Suprapubic skin (tissue), 4 donors: ENCODE measurements at regions not wholly inside any gene's neighbourhood (a gene's known extent, or its start where the extent isn't known, plus 50 kb on each side); places are given as distances from the start of the nearest gene placed in this dataset.

Experiments
- DNase-seq, 2 donors: peaks; one replicate each; pipeline ENCODE4 v3.0.0-alpha.2; 2019; ENCODE audit warnings: low spot score in 2 of 2
- H3K27ac ChIP-seq: fragments of 200-600 bp; sonication (generic); one replicate; pipeline ENCODE4 v1.5.1; 2019
- H3K27me3 ChIP-seq: fragments of 200-600 bp; sonication (generic); one replicate; pipeline ENCODE4 v1.5.1; 2019
- H3K36me3 ChIP-seq: fragments of 200-600 bp; sonication (generic); one replicate; pipeline ENCODE4 v1.5.1; 2019
- H3K4me1 ChIP-seq: fragments of 200-600 bp; sonication (generic); one replicate; pipeline ENCODE4 v1.5.1; 2019
- H3K4me3 ChIP-seq: fragments of 200-600 bp; sonication (generic); one replicate; pipeline ENCODE4 v1.5.1; 2019; ENCODE audit warnings: mild to moderate bottlenecking
- H3K9me3 ChIP-seq: fragments of 200-600 bp; sonication (generic); one replicate; pipeline ENCODE4 v1.5.1; 2019
- EP300 ChIP-seq: sonication (generic); formaldehyde crosslinking; IDR thresholded peaks from one replicate; pipeline ENCODE4 v1.6.1; 2017; ENCODE audit warnings: antibody characterized with exemption
- POLR2A ChIP-seq, 2 donors: fragments of 450-650 bp; IDR thresholded peaks; one replicate each; pipeline ENCODE4 v1.6.1; 2017; ENCODE audit warnings: antibody characterized with exemption in 2 of 2, mild to moderate bottlenecking in 2 of 2, moderate library complexity in 2 of 2
- POLR2AphosphoS5 ChIP-seq, 3 donors: sonication (generic); formaldehyde crosslinking; IDR thresholded peaks; one replicate each; pipeline ENCODE4 v1.6.1; 2017; ENCODE audit warnings: antibody characterized with exemption in 3 of 3
- WGBS: methylation state at CpG from one replicate; pipeline ENCODE4 v1.1.5; 2018; 5-methylcytosine and 5-hydroxymethylcytosine counted together
- TF ChIP-seq, protein P1 (sequence below), 2 donors: fragments of 200-600 bp in 1 of 2; fragments of 450-650 bp in 1 of 2; sonication (generic) in 1 of 2; IDR thresholded peaks; one replicate each; pipeline ENCODE4 v1.5.1; 2016 to 2019; ENCODE audit warnings: antibody characterized with exemption in 2 of 2, mild to moderate bottlenecking in 1 of 2, moderate library complexity in 1 of 2

DNA sequence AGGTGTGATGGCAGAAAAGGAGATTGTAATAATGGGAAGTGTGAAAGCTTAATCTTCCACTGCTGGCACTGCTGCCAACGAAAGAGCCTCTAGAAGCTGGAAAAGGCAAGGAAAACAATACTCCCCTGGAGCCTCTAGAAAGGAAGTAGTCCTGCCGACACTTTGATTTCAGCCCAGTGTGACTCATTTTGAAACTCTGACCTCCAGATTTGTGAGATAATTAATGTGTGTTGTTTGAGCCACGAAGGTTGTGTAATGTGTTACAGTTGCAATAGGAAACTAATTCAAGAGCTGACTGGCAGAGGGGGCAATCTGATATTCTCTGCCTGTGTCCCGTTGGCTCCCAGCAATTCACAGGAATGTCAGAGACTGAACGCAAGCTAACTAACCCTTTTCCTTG is 219.2 kb upstream of the UBE2E3 start:
- no peaks in the 10 kb centered on the region for H3K4me1 ChIP-seq
- 55% methylated on average over 5 of the region's 5 CpGs for WGBS
- TF ChIP-seq, protein P1, sequence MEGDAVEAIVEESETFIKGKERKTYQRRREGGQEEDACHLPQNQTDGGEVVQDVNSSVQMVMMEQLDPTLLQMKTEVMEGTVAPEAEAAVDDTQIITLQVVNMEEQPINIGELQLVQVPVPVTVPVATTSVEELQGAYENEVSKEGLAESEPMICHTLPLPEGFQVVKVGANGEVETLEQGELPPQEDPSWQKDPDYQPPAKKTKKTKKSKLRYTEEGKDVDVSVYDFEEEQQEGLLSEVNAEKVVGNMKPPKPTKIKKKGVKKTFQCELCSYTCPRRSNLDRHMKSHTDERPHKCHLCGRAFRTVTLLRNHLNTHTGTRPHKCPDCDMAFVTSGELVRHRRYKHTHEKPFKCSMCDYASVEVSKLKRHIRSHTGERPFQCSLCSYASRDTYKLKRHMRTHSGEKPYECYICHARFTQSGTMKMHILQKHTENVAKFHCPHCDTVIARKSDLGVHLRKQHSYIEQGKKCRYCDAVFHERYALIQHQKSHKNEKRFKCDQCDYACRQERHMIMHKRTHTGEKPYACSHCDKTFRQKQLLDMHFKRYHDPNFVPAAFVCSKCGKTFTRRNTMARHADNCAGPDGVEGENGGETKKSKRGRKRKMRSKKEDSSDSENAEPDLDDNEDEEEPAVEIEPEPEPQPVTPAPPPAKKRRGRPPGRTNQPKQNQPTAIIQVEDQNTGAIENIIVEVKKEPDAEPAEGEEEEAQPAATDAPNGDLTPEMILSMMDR (IDR thresholded peaks at IDR 0.05) = no peak
- no peak for TF ChIP-seq POLR2AphosphoS5 (IDR thresholded peaks at IDR 0.05)
- TF ChIP-seq POLR2A (IDR thresholded peaks at IDR 0.05) = no peak
- TF ChIP-seq EP300 = no peak
- H3K9me3 ChIP-seq = no peaks in the 10 kb centered on the region
- no peak overlapping the region for H3K27ac ChIP-seq
- no peak for DNase-seq
- H3K4me3 ChIP-seq = no peak overlapping the region
- no peaks in the 10 kb centered on the region for H3K27me3 ChIP-seq
- no peaks in the 10 kb centered on the region for H3K36me3 ChIP-seq

DNA sequence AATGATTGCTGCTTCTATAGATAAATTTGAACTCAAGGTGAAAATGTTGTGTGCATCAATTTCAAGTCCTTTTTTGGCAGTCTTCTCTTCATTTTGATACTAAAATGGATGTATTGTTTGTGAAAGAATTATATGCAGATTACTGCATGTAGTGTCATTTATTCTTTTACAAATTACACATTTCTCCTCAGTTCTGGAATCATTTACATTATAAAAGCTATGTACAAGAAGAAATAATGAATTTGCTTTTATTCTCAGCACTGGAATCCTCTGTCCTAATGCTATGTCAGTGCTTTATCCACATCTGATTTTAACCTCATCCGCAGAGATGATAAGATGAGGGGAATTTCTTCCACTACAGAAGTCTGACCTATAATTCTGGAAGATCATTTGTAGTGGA is 220.8 kb upstream of the UBE2E3 start:
- no peak for DNase-seq
- 91% methylated on average over 1 of the region's 1 CpG for WGBS
- no peaks in the 10 kb centered on the region for H3K27me3 ChIP-seq
- H3K4me3 ChIP-seq = no peak overlapping the region
- H3K27ac ChIP-seq = no peak overlapping the region
- no peaks in the 10 kb centered on the region for H3K4me1 ChIP-seq
- no peak for TF ChIP-seq POLR2AphosphoS5 (IDR thresholded peaks at IDR 0.05)
- TF ChIP-seq, protein P1 (IDR thresholded peaks at IDR 0.05) = no peak
- TF ChIP-seq EP300 = no peak
- no peak for TF ChIP-seq POLR2A (IDR thresholded peaks at IDR 0.05)
- no peaks in the 10 kb centered on the region for H3K9me3 ChIP-seq
- no peaks in the 10 kb centered on the region for H3K36me3 ChIP-seq

DNA sequence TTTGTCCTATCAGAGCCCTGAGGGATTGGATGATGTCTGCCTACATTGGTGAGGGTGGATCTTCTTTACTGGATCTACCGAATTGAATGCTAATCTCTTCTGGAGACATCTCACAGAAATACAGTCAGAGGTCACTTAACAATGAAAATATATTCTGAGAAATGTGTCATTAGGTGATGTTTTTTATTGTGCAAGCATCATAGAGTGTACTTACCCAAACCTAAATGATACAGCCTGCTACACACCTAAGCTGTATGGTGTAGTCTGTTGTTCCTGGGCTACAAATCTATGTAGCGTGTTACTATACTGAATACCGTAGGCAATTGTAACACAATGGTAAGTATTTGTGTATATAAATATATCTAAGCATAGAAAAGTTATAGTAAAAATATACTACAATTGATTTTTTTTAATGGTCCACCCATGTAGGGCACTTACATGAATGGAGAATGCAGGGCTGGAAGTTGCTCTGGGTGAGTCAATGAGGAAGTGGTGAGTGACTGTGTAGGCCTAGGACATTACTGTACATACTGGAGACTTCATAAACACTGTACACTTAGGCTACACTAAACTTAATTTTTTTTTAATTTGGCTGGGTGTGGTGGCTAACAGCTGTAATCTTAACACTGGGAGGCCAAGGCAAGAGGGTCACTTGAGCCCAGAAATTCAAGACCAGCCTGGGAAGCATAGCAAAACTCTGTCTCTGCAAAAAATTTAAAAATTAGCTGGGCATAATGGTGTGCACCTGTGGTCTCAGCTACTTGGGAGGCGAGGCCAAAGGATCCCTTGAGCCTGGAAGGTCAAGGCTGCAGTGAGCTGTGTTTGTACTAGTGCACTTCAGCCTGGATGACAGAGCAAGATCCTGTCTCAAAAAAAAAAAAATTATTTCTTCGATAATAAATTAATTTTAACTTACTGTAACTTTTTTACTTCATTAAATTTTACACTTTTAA is 226.3 kb upstream of the UBE2E3 start:
- H3K27ac ChIP-seq = no peak overlapping the region
- TF ChIP-seq, protein P1 (IDR thresholded peaks at IDR 0.05) = no peak
- TF ChIP-seq EP300 = no peak
- TF ChIP-seq POLR2AphosphoS5 (IDR thresholded peaks at IDR 0.05) = no peak
- TF ChIP-seq POLR2A (IDR thresholded peaks at IDR 0.05) = no peak
- H3K36me3 ChIP-seq = no peaks in the 10 kb centered on the region
- 90% methylated on average over 5 of the region's 5 CpGs for WGBS
- DNase-seq = no peak
- H3K4me1 ChIP-seq = no peaks in the 10 kb centered on the region
- H3K9me3 ChIP-seq = no peaks in the 10 kb centered on the region
- H3K4me3 ChIP-seq = no peak overlapping the region
- no peaks in the 10 kb centered on the region for H3K27me3 ChIP-seq

DNA sequence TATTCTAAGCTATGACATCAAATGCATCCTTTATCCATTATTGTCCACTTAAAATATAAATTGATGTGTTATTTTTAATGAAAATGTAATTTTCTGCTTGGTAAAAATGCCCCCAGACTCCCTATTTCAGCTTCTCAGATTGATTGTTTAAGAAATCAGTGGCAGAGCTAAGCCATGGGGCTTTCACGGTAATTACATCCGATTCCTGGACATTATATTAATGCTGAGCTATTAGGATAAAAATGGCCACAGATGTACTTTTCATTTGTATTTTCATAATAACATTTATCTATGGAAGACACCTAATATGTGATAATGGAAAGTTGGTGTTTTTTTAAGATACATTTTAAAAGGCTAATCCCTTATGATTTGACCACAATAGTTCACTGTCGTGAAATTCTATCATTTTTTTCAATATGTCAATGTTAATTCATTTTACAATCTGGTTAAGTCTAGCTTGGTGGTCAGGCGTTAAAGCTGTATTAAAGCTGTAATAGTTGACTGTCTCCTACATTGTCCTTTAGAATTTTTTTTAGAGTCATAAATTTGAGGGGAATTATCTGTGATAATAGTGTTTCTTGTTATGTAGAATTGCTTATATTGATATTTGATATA is 229.0 kb upstream of the UBE2E3 start:
- H3K27ac ChIP-seq = no peak overlapping the region
- no peaks in the 10 kb centered on the region for H3K9me3 ChIP-seq
- no peaks in the 10 kb centered on the region for H3K27me3 ChIP-seq
- no peak for TF ChIP-seq POLR2A (IDR thresholded peaks at IDR 0.05)
- no peak for TF ChIP-seq EP300
- TF ChIP-seq, protein P1 (IDR thresholded peaks at IDR 0.05) = no peak
- TF ChIP-seq POLR2AphosphoS5 (IDR thresholded peaks at IDR 0.05) = no peak
- WGBS = 90% methylated on average over 4 of the region's 4 CpGs
- DNase-seq = no peak
- no peaks in the 10 kb centered on the region for H3K4me1 ChIP-seq
- H3K36me3 ChIP-seq = no peaks in the 10 kb centered on the region
- H3K4me3 ChIP-seq = no peak overlapping the region

DNA sequence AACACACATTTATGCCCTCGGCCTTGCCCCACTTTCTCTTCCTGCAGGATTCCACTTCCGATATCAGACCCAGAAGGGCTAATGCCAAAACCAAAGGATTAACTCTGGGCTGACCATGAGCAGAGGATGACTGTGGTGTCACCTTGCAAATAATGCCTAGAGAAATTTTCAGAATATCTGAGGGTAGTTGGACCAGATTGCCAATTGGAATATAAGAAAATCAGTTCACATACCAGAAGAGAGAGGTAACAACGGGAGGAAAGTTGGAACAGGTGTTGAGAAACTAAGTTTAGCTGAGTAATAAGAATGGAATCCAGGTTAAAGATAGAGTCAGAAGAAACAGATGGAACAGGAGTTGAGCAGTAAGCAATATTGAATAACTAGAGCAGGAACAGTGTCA is 232.7 kb upstream of the UBE2E3 start:
- no peak for DNase-seq
- TF ChIP-seq POLR2AphosphoS5 (IDR thresholded peaks at IDR 0.05) (no peak), EP300 (no peak), POLR2A (IDR thresholded peaks at IDR 0.05) (no peak)
- TF ChIP-seq, protein P1 (IDR thresholded peaks at IDR 0.05) = no peak
- 64% methylated on average over 3 of the region's 3 CpGs for WGBS
- Histone ChIP-seq H3K27me3 (no peaks in the 10 kb centered on the region), H3K36me3 (no peaks in the 10 kb centered on the region), H3K4me1 (no peaks in the 10 kb centered on the region), H3K9me3 (no peaks in the 10 kb centered on the region), H3K27ac (no peak overlapping the region), H3K4me3 (no peak overlapping the region)
